ENCODE measurements at regions not wholly inside any gene's neighbourhood (a gene's known extent, or its start where the extent isn't known, plus 50 kb on each side); places are given as distances from the start of the nearest gene placed in this dataset.

- DNase-seq (ENCODE audit: low spot score), result no peak
Measured at GRCh38 chr6:100944644-100945043, 63.5 kb upstream of the ASCC3 start.

GRCh38 chr6:100946021-100946540, 65.0 kb upstream of the ASCC3 start:
- no peak for DNase-seq (ENCODE audit: low spot score)

- no peak for DNase-seq (ENCODE audit: low spot score)
Measured at GRCh38 chr6:100946711-100947110, 65.6 kb upstream of the ASCC3 start.

GRCh38 chr6:100948381-100949133, 67.4 kb upstream of the ASCC3 start:
- no peak for DNase-seq (ENCODE audit: low spot score)

GRCh38 chr6:100952006-100952405, 70.9 kb upstream of the ASCC3 start:
- DNase-seq (ENCODE audit: low spot score), result no peak

DNA sequence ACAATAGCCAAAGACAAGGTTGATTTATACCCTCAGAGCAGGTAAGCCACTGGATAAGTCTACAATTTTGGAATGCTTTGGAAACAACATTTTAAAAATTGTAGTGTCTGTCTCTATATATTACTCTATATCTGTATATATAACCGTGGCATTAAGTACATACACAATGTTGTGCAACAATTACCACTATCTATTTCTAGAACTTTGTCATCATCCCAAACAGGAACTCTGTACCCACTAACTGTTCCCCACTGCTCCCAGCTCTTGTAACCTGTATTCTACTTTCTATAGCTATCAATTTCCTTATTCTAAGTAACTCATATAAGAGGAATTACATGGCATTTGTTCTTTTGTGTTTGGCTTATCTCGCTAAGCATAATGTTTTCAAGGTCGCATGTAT, 78.2 kb upstream of the ASCC3 start:
- DNase-seq (ENCODE audit: low spot score), result no peak

GRCh38 chr6:100962466-100962865, 81.3 kb upstream of the ASCC3 start:
- DNase-seq (ENCODE audit: low spot score), result no peak

DNA sequence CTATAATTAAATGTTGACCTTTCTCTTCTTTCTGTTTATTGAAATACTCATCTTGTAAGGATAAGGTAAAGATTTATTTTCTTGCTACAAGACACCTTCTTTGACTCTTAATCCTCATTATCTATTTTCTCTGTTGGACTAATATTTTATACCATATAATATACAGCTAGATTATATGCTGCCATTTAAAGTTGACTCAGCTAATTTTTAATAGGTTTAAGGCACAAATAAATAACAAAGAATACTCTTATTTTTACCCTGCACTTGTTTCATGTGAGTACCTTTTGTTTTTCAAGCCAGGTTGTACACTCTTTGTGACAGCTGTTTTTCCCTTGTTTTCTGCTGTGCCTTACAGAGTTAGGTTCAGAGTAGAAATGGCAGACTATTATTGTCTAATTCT, 83.9 kb upstream of the ASCC3 start:
- DNase-seq (ENCODE audit: low spot score), result no peak

DNA sequence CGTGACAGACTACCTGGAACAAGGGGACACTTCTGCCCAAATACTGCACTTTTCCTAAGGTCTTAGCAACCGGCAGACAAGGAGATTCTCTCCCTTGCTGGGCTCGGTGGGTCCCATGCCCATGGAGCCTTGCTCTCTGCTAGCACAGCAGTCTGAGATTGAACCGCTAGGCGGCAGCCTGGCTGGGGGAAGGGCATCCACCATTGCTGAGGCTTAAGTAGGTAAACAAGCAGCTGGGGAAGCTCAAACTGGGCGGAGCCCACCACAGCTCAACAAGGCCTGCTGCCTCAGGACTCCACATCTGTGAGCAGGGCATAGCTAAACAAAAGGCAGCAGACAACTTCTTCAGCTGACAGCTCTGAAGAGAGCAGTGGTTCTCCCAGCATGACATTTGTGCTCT, 87.8 kb upstream of the ASCC3 start:
- DNase-seq (ENCODE audit: low spot score), result no peak

- no peak for DNase-seq (ENCODE audit: low spot score)
Measured at GRCh38 chr6:100979267-100979666, 98.1 kb upstream of the ASCC3 start.

- no peak for DNase-seq (ENCODE audit: low spot score)
Measured at GRCh38 chr6:100980949-100981348, 99.8 kb upstream of the ASCC3 start.

- no peak for DNase-seq (ENCODE audit: low spot score)
Measured at GRCh38 chr6:100986921-100987320, 105.8 kb upstream of the ASCC3 start.

GRCh38 chr6:100987556-100987955, 106.4 kb upstream of the ASCC3 start:
- DNase-seq (ENCODE audit: low spot score), result no peak

DNA sequence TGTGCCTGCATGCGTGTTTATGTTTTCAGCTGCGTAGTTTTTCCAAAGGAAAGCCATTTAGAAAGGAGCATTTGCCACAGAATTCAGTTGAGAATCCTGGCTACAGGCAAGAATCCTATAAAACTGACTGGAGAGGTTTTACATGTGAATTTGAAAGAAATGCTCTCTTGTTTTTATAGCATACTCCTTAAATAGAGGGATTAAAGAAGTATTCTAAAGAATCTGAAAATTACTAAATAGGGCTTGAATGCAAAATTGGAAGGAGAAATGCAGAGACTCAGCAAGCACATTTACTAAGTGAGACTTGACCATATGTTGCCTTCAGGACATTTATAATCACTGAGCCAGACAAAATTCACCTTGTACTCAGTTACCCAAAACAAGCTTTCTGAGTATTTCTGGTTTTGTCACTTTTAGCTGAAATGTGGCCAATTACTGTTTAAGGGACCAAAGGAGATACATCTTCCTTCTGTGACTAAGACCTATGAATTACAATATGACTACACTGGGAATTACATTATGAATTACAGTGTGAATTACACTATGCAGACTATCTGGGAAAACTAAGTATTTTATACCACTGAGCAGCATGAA, 107.4 kb upstream of the ASCC3 start:
- no peak for DNase-seq (ENCODE audit: low spot score)

GRCh38 chr6:100990070-100990469, 108.9 kb upstream of the ASCC3 start:
- DNase-seq (ENCODE audit: low spot score), result no peak

GRCh38 chr6:100996409-100996808, 115.3 kb upstream of the ASCC3 start:
- DNase-seq (ENCODE audit: low spot score), result no peak

DNA sequence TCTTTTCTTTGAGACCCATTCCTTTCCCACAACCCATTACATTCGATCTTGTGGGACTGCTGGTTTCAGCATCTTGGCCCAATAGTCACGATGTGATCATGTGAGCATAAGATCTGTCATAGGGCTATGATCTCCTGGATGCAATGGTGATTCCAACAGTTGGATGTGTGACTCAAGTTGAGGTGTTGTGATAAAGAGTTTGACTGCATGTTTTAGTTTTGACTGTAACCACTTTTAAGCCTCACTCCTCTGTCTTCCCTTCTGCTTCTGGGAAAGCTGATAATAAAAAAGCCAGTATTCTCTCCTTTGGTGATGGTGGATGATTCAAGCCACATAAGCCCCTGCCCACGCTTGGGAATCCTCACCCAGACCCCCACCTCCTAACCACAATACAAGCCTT, 117.0 kb upstream of the ASCC3 start:
- DNase-seq (ENCODE audit: low spot score), result no peak

DNA sequence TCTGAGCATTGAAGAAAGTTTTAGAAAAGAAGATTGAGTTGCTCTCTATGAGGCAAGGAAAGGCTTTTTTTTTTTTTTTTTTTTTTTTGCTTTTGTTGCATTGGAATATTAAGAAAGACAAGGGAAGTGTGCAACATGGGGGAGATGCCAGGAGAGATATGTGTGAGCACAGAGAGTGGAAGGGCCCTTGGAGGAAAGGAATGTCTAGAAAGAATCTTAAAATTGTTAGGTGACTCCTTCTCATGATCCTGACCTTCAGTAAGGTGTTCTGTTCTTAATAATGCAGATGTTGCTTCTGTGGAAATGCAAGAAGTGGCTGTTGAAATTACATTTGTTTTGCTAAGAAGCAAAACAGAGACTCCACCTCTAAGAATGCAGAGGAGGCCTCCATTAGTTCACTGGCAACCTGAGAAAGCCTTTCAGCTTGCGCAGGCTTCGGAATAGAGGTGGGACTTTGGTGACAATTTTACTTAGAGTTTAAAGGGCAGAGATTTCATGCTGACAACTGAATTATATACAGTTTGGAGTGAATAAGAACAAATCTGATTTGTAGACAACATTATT, 118.0 kb upstream of the ASCC3 start:
- no peak for DNase-seq (ENCODE audit: low spot score)

GRCh38 chr6:101000341-101000740, 119.2 kb upstream of the ASCC3 start:
- no peak for DNase-seq (ENCODE audit: low spot score)

GRCh38 chr6:101001012-101001411, 119.9 kb upstream of the ASCC3 start:
- no peak for DNase-seq (ENCODE audit: low spot score)

GRCh38 chr6:101001607-101002006, 120.5 kb upstream of the ASCC3 start:
- no peak for DNase-seq (ENCODE audit: low spot score)

- DNase-seq (ENCODE audit: low spot score), result no peak
Measured at GRCh38 chr6:101003075-101003474, 121.9 kb upstream of the ASCC3 start.

DNA sequence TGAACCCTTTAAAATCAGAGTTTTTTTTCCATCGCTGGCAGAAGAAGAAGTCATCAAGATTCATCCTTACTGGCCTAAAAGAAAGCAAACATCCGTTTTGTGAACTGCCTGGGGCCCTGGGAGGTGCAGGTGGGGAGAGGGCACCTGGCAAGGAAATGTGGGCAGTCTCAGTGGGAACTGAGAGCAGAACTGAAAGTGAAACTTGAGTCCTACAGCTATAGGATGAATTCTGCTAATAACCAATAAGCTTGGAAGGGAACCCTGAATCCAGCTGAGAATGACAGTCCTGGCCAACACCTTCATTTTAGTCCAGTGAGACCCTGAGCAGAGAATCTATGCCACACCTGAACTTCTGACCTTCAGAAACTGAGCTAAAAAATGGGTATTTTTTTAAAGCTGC, 130.1 kb upstream of the ASCC3 start:
- DNase-seq (ENCODE audit: low spot score), result no peak

Data from activated CD4-positive, alpha-beta T cell treated with anti-CD3 and anti-CD28 coated beads, Interleukin-2, Interleukin-4, amounts not matched to agents 100 ng/mL and 50 ng/mL, durations not matched to agents 16 hours and 8 hours (primary cell).